GM12878 (cell line): ENCODE measurements at regions not wholly inside any gene's neighbourhood (a gene's known extent, or its start where the extent isn't known, plus 50 kb on each side); places are given as distances from the start of the nearest gene placed in this dataset.

Source experiments
- ATAC-seq: fragments of 200-7000 bp; cut with Tn5 transposase; 3 replicates; pipeline ENCODE4 v1.9.1; 2020; ENCODE audit warnings: mild to moderate bottlenecking, moderate library complexity
- BruUV-seq: library from RNA; stranded (reverse); fragments of 400-500 nt; replicated peaks from 2 replicates; lab custom pipeline; 2021; lab: Mats Ljungman, UMichigan
- CTCF ChIA-PET: fragments of 300-600 bp; sonication (Branson Sonifier 250); formaldehyde crosslinking; extraction: SDS; loops from one replicate; lab custom pipeline; 2021; ENCODE audit warnings: inconsistent platforms; lab: Yijun Ruan, JAX
- POLR2A ChIA-PET: fragments of 350-600 bp; formaldehyde crosslinking; extraction: SDS; loops from one replicate; lab custom pipeline; 2021; ENCODE audit warnings: inconsistent platforms; lab: Charles Lee
- RAD21 ChIA-PET: fragments of 300-600 bp; sonication (Branson Sonifier 250); formaldehyde crosslinking; loops from one replicate; lab custom pipeline; 2023; ENCODE audit warnings: antibody characterized with exemption; ENCODE audit not compliant: unreplicated experiment; lab: Charles Lee
- SMC1A ChIA-PET: fragments of 300-600 bp; sonication (Branson Sonifier 250); formaldehyde crosslinking; loops from one replicate; lab custom pipeline; 2023; ENCODE audit not compliant: unreplicated experiment, uncharacterized antibody; lab: Charles Lee
- DNase-seq: peaks from one replicate; pipeline ENCODE4 v3.0.0-alpha.2; 2011; ENCODE audit warnings: low read depth, low spot score
- FAIRE-seq: peaks from 3 replicates; lab custom pipeline; 2011; peaks lifted over from hg19 to GRCh38; lab: Jason Lieb, UNC
- H2AFZ ChIP-seq: 2 replicates; pipeline ENCODE4 v1.6.0; 2011; ENCODE audit warnings: low read depth, low read length, control low read depth; ENCODE audit not compliant: control insufficient read depth
- H3K27ac ChIP-seq: 2 replicates; pipeline ENCODE4 v1.5.1; 2011; ENCODE audit warnings: control low read depth; ENCODE audit not compliant: control insufficient read depth, insufficient read depth
- H3K27me3 ChIP-seq, 2 experiments: replicated peaks in 1 of 2; 2 replicates each; pipeline versions ENCODE4 v1.6.0 to v1.6.1; 2011; ENCODE audit warnings: low read length in 1 of 2; ENCODE audit not compliant: control insufficient read depth in 2 of 2, insufficient read depth in 2 of 2
- H3K36me3 ChIP-seq, 2 experiments: 2 replicates each; pipeline ENCODE4 v1.5.1; 2011; ENCODE audit warnings: low read length in 1 of 2; ENCODE audit not compliant: control insufficient read depth in 2 of 2, insufficient read depth in 2 of 2
- H3K4me1 ChIP-seq: 2 replicates; pipeline ENCODE4 v1.6.1; 2011; ENCODE audit warnings: mild to moderate bottlenecking, low read length, moderate library complexity, mixed read lengths; ENCODE audit not compliant: control insufficient read depth, insufficient read depth
- H3K4me2 ChIP-seq: 2 replicates; pipeline ENCODE4 v1.6.0; 2011; ENCODE audit warnings: control low read depth; ENCODE audit not compliant: control insufficient read depth, insufficient read depth
- H3K4me3 ChIP-seq: fragments of 200-600 bp; sonication (generic); 2 replicates; pipeline ENCODE4 v1.5.1; 2016
- H3K79me2 ChIP-seq: 2 replicates; pipeline ENCODE4 v1.6.0; 2011; ENCODE audit warnings: low read length; ENCODE audit not compliant: control insufficient read depth, insufficient read depth
- H3K9ac ChIP-seq: 2 replicates; pipeline ENCODE4 v1.8.0; 2011; ENCODE audit warnings: low read length, control low read depth, mixed read lengths; ENCODE audit not compliant: control insufficient read depth, insufficient read depth
- H3K9me3 ChIP-seq: replicated peaks from 3 replicates; pipeline ENCODE4 v1.5.1; 2011; ENCODE audit warnings: mild to moderate bottlenecking, low read length; ENCODE audit not compliant: control insufficient read depth, insufficient read depth
- H4K20me1 ChIP-seq: 2 replicates; pipeline ENCODE4 v1.6.0; 2011; ENCODE audit not compliant: control insufficient read depth, insufficient read depth
- ASH2L ChIP-seq: fragments of 300-600, 200-600 bp; sonication (generic); IDR thresholded peaks from 2 replicates; pipeline ENCODE4 v1.6.1; 2017; ENCODE audit warnings: low read depth, mild to moderate bottlenecking, borderline replicate concordance
- BMI1 ChIP-seq: fragments of 450-650 bp; IDR thresholded peaks from 2 replicates; pipeline ENCODE4 v1.6.1; 2016; ENCODE audit warnings: mild to moderate bottlenecking, moderate library complexity, borderline replicate concordance
- BRCA1 ChIP-seq: IDR thresholded peaks from 2 replicates; pipeline ENCODE4 v1.6.1; 2011; ENCODE audit warnings: low read depth, low read length, improper control_type of control experiment
- CHD1 ChIP-seq: IDR thresholded peaks from 2 replicates; pipeline ENCODE4 v1.6.1; 2012; ENCODE audit warnings: low read depth, low read length, improper control_type of control experiment
- CREM ChIP-seq: IDR thresholded peaks from 2 replicates; pipeline ENCODE4 v1.6.1; 2014; ENCODE audit warnings: antibody characterized with exemption, low read depth
- CUX1 ChIP-seq: IDR thresholded peaks from 2 replicates; pipeline ENCODE4 v1.6.1; 2012; ENCODE audit warnings: improper control_type of control experiment, low read depth, low read length; ENCODE audit not compliant: insufficient replicate concordance
- GABPA ChIP-seq: IDR thresholded peaks from 2 replicates; pipeline ENCODE4 v1.6.1; 2014; ENCODE audit warnings: antibody characterized with exemption, low read depth, mild to moderate bottlenecking, inconsistent platforms
- NR2C1 ChIP-seq: fragments of 450-650 bp; IDR thresholded peaks from 2 replicates; pipeline ENCODE4 v1.6.1; 2017; ENCODE audit warnings: antibody characterized with exemption, mild to moderate bottlenecking, moderate library complexity
- RB1 ChIP-seq: fragments of 450-650 bp; formaldehyde crosslinking; IDR thresholded peaks from 2 replicates; pipeline ENCODE4 v1.6.1; 2017; ENCODE audit warnings: mild to moderate bottlenecking, borderline replicate concordance
- RCOR1 ChIP-seq: conservative IDR thresholded peaks from 2 replicates; pipeline ENCODE4 v1.6.1; 2012; ENCODE audit warnings: low read depth, low read length, improper control_type of control experiment
- TCF12 ChIP-seq: IDR thresholded peaks from 2 replicates; pipeline ENCODE4 v1.6.1; 2011; ENCODE audit warnings: low read depth, mild to moderate bottlenecking, low read length
- TCF3 ChIP-seq: IDR thresholded peaks from 2 replicates; pipeline ENCODE4 v1.6.1; 2012; ENCODE audit warnings: low read depth, mild to moderate bottlenecking, low read length, borderline replicate concordance; ENCODE audit not compliant: insufficient read depth
- YBX1 ChIP-seq: fragments of 450-650 bp; IDR thresholded peaks from 2 replicates; pipeline ENCODE4 v1.6.1; 2016; ENCODE audit warnings: antibody characterized with exemption
- ZNF24 ChIP-seq: fragments of 450-650 bp; IDR thresholded peaks from 2 replicates; pipeline ENCODE4 v1.6.1; 2017; ENCODE audit warnings: antibody characterized with exemption, mild to moderate bottlenecking
- WGBS: methylation state at CpG from one replicate; pipeline ENCODE4 v1.1.6; 2016; ENCODE audit warnings: low lambda C conversion rate; ENCODE audit not compliant: insufficient replicate concordance, insufficient coverage; ENCODE audit errors: missing lambda C conversion rate; 5-methylcytosine and 5-hydroxymethylcytosine counted together
- in situ Hi-C: fragments of 300-500 bp; cut with MboI; formaldehyde crosslinking; loops from 9 replicates; pipeline ENCODE4 v1.14.3; 2018; ENCODE audit warnings: mixed read lengths
- intact Hi-C: fragments of 100-400 bp; cut with micrococcal nuclease; formaldehyde crosslinking; loops from one replicate; pipeline ENCODE4 v1.14.2; 2022; ENCODE audit not compliant: unreplicated experiment
- TF ChIP-seq, protein P1 (sequence below): fragments of 450-650 bp; formaldehyde crosslinking; IDR thresholded peaks from 2 replicates; pipeline ENCODE4 v1.5.0; 2022; ENCODE audit warnings: mild to moderate bottlenecking, missing genetic modification characterization

DNA sequence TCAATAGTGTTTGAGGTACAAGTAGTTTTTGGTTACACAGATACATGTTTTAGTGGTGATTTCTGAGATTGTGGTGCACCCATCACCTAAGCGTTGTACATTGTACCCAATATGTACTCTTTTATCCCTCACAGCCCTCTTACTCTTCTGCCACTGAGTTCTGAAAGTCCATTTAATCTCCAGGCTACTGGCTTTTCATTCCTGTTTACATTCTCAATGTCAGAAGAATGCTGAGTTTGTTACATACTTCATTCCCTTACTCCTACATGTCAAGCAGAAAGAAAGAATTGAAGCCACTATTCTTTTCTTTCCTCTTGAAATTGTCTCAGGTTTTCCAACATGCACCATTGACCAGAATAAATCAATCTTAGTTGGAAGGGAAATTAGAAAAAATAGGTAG, 1565.9 kb downstream of the PLA2G4A start:
- Histone ChIP-seq H3K9me3 (no peaks in the 10 kb centered on the region), H3K4me2 (no peak overlapping the region), H3K4me1 (no peaks in the 10 kb centered on the region), H3K27ac (no peak overlapping the region), H2AFZ (no peak overlapping the region), H3K36me3 (no peaks in the 10 kb centered on the region), H3K4me3 (no peak overlapping the region), H4K20me1 (no peaks in the 10 kb centered on the region), H3K79me2 (no peaks in the 10 kb centered on the region), H3K9ac (no peak overlapping the region), H3K27me3 (no peaks in the 10 kb centered on the region)
- CTCF ChIA-PET: interaction anchor here (0.7 kb wide), 1 partner anchor 982 kb away, joined by 3 read pairs; no protein-coding TSS in a partner anchor
- TF ChIP-seq RCOR1 (no peak), GABPA (no peak), TCF3 (no peak), ZNF24 (no peak), BMI1 (no peak), TCF12 (no peak), NR2C1 (no peak), CHD1 (no peak), CUX1 (no peak), RB1 (no peak), ASH2L (no peak), BRCA1 (no peak), CREM (no peak), YBX1 (no peak)
- TF ChIP-seq, protein P1, sequence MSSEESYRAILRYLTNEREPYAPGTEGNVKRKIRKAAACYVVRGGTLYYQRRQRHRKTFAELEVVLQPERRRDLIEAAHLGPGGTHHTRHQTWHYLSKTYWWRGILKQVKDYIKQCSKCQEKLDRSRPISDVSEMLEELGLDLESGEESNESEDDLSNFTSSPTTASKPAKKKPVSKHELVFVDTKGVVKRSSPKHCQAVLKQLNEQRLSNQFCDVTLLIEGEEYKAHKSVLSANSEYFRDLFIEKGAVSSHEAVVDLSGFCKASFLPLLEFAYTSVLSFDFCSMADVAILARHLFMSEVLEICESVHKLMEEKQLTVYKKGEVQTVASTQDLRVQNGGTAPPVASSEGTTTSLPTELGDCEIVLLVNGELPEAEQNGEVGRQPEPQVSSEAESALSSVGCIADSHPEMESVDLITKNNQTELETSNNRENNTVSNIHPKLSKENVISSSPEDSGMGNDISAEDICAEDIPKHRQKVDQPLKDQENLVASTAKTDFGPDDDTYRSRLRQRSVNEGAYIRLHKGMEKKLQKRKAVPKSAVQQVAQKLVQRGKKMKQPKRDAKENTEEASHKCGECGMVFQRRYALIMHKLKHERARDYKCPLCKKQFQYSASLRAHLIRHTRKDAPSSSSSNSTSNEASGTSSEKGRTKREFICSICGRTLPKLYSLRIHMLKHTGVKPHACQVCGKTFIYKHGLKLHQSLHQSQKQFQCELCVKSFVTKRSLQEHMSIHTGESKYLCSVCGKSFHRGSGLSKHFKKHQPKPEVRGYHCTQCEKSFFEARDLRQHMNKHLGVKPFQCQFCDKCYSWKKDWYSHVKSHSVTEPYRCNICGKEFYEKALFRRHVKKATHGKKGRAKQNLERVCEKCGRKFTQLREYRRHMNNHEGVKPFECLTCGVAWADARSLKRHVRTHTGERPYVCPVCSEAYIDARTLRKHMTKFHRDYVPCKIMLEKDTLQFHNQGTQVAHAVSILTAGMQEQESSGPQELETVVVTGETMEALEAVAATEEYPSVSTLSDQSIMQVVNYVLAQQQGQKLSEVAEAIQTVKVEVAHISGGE: no peak
- no TSS peak for BruUV-seq
- 7% methylated on average over 1 of the region's 1 CpG for WGBS
- intact Hi-C loops (no loop called here), in situ Hi-C loops (no loop called here)
- no peak for FAIRE-seq
- POLR2A ChIA-PET: no interaction called here
- RAD21 ChIA-PET: no interaction called here
- SMC1A ChIA-PET: interaction anchor here (1.2 kb wide), 1 partner anchor 13 kb away, joined by 3 read pairs; no protein-coding TSS in a partner anchor
- ATAC-seq: no peak
- DNase-seq: no peak
